Erythroblast (primary cell): ENCODE measurements at regions not wholly inside any gene's neighbourhood (a gene's known extent, or its start where the extent isn't known, plus 50 kb on each side); places are given as distances from the start of the nearest gene placed in this dataset.
A peak's percentile ranks its signal among the peaks of the same experiment; 100 is the strongest.

Experiments used
- DNase-seq, 2 experiments: peaks; one replicate each; lab custom pipeline; 2025; lab: John Stamatoyannopoulos, UW
- GATA1 ChIP-seq: IDR thresholded peaks from 2 replicates; pipeline ENCODE4 v1.6.1; 2011; ENCODE audit warnings: low read depth, mild to moderate bottlenecking, control low read depth, low read length, moderate library complexity
- POLR2A ChIP-seq: IDR thresholded peaks from 2 replicates; pipeline ENCODE4 v1.6.1; 2011; ENCODE audit warnings: mild to moderate bottlenecking, low read length

DNA sequence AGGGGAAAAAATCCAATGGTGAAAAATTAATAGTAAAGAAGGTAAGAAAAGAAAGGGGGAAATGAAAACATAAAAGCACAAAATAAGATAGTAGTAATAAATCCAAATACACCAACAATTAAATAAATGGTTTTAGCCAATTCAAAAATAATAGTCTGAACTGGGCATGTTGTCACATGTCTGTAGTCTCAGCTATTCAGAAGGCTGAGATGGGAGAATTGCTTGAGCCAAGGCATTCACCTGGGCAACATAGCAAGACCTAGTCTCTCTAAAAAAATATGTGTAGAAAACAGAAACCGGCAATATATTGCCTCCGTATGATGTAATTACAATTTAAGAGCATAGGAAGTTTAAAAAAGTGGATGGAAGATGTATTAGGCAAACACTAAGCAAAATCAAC is 311.3 kb upstream of the FERMT1 start:
- TF ChIP-seq POLR2A (no peak), GATA1 (no peak)
- DNase-seq = no peak

DNA sequence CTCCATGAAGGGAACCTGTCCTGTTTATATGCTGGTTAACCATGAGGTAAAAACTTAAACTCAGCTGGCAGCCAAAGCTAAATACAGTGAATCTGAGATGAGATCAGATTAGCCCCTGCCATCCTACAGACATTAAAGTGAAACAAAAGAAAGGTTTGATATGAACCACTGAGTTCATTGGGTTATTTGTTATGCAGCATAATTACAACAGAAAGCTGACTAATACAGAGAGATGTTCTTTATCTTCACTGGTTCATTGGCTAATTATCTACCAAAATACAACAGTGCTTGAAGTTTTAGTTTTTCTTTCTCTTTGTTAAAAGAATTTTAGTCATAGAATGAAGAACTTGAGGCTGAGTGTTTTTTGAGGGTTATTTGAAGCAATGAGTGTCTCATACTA is 307.6 kb upstream of the FERMT1 start:
- TF ChIP-seq GATA1 (no peak), POLR2A (no peak)
- no peak for DNase-seq

DNA sequence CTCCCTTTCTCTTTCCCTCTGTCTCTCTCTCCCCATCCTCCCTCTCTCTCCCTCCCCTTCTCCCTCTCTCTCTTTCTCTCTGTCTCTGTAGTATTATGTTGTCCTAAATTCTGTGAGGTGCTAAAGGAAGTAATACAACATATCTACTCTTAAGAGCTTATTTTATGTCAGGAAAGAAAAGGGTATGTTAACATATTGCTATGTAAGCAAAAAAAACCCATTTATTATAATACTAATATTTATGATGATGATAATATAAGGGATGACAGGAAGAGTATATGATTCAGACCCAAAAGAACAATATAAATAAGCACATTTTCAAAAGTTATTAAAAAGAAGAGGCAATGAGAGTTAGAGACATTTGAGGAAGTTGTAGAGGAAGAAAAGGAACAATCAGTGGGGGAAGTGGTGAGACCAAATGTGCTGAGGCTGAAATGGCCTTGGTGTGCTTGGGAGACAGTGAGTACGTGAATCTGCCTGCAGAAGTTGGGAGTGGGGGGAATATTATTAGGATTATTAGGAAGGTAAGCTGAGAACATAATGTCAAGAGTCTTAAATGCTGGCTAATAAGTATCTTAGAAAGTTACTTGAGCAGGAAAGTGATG is 303.6 kb upstream of the FERMT1 start:
- DNase-seq = no peak
- TF ChIP-seq GATA1 (no peak), POLR2A (no peak)

DNA sequence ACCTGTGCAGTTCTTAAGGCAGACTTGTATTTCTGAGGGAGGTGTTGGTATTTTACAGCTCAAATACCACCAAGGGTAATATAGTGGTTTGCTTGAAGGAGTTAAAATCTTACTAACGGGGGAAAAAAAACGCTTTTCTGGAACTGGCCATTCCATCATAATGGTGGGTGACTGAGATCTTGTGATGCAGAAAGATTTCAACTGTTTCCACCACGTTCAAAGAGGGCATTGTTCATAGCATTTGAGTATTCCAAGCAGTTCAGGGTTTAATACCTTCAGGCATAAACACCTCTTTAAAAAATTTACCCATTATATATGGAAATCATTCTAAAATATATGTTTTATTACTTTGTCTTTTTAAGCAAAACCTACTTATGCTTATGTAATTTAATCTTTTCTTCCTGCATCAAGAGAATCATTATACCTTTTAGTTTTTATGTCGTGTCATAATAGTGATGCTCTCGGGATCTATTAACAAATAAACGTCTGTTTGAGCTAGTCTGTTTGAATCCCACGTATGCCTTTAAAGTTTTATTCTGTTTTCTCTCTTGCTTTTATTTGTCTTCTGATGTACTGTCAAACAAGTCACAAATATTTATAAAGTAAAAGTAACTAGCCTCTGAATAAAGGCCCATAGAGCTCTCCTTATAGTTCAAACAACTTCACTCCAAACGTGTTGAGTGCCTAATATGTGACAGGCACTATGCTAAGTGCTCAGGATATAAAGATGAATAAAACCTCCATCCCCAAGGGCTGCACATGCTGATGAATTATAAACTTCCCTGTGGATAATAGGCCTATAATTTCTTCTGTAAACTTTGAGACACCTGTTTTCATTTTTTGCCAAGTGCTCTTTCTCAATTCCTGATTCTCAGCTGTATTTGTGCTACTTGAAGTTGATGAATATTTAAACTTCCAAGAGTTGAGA is 298.8 kb upstream of the FERMT1 start:
- no peak for DNase-seq
- TF ChIP-seq GATA1 (no peak), POLR2A (no peak)

DNA sequence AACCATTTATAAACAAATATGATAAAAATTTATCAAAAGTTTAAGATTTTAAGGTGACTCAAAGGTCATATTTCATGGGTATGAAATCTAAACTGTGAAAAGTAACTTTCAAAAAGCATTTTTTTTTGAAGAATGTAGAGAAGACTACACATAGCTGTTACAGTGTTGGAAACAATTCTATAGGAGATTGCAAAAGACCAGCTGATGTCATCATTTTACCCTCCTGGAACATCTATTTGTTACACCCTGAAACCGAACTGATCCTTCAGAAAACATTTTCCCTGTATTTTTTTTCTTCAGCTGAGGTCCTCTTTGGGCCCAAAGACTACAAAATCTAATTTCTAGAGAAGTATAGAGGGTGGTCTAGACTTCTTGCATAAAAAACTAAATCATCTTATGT is 297.5 kb upstream of the FERMT1 start:
- TF ChIP-seq POLR2A (no peak), GATA1 (no peak)
- DNase-seq = no peak

DNA sequence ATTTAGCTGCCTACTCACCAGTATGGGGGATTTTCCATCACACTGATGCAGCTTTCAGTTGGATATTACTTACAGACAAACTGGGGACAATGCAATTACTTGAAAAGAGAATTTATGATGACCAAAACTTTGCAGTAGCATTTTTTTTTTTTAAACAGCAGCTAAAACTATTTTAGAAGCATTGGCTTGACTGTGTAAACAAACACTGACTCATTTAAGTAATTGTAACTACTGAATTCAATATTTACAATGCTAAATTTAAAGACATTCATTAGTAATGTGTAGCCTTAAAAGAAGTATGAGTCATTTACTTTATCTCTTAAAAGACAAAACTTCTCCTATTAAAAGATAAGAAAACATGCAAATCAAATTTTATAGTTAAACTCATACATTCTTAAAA is 295.9 kb upstream of the FERMT1 start:
- no peak for TF ChIP-seq GATA1
- no peak for TF ChIP-seq POLR2A
- no peak for DNase-seq

DNA sequence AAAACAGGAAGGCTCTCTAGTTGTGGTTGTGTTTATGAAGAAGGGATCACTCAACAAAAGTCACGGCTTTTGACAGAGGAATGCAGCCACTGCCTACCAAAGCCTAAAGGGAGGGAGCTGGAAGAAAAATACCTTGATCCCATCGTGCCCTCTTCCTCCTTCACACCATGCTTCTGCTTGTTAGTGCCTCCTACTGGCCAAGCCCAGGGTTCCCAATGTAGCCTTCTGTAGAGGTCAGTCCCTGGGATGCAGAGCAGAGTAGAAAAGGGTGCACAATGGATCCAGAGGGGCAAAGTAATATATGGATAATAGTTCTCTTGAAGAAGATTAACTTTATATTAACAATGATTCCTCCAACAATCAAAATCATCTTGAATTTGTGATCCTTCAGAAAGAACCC is 293.5 kb upstream of the FERMT1 start:
- peak in 1 of 2 experiments; percentile 4 for DNase-seq
- no peak for TF ChIP-seq POLR2A
- TF ChIP-seq GATA1 = no peak

DNA sequence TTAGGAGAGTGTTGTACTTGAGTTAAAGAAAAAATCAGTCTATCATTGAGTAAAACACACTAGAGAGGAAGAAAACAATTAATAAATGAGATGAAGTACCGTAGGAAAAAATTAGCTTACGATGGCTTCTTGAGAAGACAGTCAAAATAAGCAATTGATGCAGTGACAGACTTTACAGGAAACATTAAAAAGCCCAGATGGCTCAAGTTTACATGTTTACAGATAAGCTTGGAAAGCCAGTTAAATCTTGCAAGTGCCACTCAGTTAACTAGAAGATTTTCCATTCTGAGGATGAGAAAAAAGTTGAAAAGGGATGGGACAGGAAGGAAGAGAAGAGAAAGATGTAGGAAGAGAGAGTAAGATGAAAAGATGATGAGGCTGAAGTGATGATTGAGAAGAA is 288.8 kb upstream of the FERMT1 start:
- TF ChIP-seq POLR2A = no peak
- TF ChIP-seq GATA1 = no peak
- DNase-seq = no peak

DNA sequence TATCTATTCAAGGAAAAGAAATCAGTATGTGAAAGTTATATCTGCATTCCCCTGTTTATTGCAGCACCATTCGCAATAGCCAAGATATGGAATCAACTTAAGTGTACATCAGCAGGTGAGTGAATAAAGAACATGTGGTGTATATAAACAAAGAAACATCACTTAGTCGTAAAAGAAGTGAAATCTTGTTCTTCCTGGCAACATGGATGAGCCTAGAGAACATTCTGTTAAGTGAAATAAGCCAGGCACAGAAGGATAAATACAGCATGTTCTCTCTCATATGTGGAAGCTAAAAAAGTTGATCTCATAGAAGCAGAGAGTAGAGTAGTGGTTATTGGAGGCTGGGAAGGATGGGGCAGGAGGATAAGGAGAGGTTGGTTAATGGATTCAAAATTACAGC is 287.9 kb upstream of the FERMT1 start:
- no peak for DNase-seq
- TF ChIP-seq POLR2A (no peak), GATA1 (no peak)

DNA sequence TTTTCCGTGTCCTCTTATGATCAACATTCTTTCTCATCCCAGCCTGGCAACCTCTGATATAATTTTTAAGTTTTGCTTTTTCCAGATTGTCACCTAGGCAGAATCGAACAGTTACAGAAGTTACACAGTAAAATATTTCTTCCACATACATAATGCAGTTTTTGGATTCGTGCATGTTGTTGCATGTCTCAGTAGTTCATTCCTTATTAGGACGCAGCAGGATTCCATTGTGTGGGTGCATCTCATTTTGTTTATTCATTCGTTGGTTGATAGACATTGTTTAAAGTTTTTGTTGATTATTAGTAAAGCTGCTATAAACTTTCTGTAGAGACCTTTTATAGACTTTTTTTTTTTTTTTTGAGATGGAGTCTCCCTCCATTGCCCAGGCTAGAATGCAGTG is 284.3 kb upstream of the FERMT1 start:
- no peak for TF ChIP-seq POLR2A
- TF ChIP-seq GATA1 = no peak
- no peak for DNase-seq

DNA sequence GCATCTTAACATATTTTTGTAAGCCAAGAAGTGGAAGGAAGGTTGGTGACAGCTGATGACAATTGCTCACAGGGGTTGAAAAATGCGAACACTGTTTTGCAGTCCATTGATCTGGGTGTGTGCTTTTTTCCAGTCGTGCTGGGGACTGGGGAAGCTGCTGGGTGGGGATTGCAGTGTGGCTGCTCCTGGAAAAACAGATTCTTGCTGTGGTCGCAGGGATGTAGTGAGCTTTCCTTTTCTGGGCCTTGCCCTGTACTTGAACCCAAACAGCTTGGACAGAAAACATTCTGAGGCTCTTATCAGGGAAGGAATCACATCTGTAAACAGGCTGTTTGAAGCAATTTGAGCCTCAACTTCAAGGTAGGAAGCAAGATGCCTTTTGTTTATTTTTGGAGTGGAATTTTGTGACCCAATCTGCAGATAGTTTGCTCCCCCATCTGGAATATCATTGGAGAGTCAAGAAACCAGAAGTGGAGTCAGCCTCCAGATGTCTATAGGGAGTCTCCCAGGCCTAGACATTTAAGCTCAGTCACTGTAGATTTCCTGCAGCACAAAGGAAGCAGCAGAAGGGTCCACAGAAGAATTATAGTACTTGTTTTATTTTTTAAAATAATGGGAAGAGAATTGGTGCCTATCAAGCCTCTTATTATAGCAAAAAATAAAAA is 279.2 kb upstream of the FERMT1 start:
- DNase-seq = no peak
- TF ChIP-seq POLR2A = no peak
- no peak for TF ChIP-seq GATA1

DNA sequence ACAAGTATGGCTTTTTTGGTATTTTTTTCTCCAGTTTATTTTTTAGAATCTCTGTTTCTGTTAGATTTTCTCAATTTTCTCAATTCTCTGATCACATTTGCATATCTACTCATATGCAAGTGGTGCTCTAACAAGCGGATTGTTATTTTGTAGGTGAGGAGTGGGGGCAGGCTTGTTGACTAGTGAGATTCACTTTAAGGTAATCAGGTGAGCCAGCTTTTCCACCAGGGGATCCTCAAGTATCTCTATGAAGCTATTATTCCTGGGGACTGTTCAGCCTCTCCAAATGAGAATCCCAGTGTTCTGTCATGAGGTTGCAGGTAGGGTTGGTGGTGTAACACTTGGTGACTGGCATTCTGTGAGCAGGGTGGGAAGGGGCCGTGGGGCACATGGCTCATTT is 274.3 kb upstream of the FERMT1 start:
- DNase-seq = no peak
- TF ChIP-seq GATA1 (no peak), POLR2A (no peak)

DNA sequence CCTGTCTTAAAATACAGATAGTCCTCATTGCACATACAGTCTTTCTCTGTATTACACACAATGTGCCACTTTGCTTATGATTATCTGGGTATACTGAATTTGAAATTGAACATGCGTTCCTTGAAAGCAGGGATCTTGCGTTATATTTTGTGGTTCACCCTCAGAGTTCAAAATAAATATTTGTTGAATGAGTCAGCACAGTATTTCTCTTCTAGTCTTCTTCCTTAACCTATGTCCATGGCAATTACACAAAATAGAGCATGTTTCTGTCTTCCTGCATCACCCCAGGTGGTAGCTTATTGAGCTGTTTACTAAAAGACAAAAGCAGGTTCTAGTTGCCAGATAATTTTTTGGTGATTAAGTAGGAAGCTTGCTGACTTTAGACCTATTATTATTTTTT is 272.9 kb upstream of the FERMT1 start:
- DNase-seq = no peak
- TF ChIP-seq GATA1 (no peak), POLR2A (no peak)

DNA sequence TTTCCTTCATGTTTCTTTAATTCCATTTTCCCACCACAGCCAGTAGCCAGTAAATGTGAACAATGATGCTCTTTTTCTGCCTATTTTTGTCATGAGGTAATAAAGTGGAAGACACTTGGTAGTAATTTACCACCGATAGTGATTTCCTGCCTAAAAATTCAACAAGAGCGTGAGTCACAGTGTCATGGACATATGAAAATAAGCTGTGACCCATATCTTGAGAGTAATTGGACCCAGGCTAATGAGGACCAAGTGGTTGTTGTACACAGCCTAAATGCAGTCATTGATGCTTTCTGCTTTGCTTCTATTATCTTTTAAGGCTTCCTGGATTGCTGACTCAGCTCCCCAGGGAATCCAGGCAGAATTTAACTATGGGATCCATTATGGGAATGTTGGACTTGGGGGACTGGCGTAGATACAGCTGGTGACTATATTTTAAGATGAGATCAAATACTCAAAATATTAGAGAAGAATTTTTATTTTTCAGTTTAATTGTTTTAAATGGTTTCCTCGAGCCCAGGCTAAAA is 265.9 kb upstream of the FERMT1 start:
- TF ChIP-seq POLR2A = no peak
- no peak for TF ChIP-seq GATA1
- DNase-seq = no peak
